ENCODE measurements at regions not wholly inside any gene's neighbourhood (a gene's known extent, or its start where the extent isn't known, plus 50 kb on each side); places are given as distances from the start of the nearest gene placed in this dataset.

GRCh38 chr16:26731729-26732128 lies 335.0 kb upstream of the C16orf82 start (continued):
- TF ChIP-seq CTCF (IDR thresholded peaks at IDR 0.05 in 2 of 3, conservative IDR thresholded peaks at IDR 0.05 in 1 of 3; ENCODE audit: borderline replicate concordance in 1 of 3, insufficient read depth in 1 of 3, low read depth in 2 of 3, low read length in 2 of 3) (no peak), RAD21 (IDR thresholded peaks at IDR 0.05; ENCODE audit: low read depth) (no peak), EZH2 (IDR thresholded peaks at IDR 0.05) (no peak), SP1 (IDR thresholded peaks at IDR 0.05; ENCODE audit: low read depth) (no peak), MAX (IDR thresholded peaks at IDR 0.05) (no peak), ZNF274 (IDR thresholded peaks at IDR 0.05; ENCODE audit: low read depth, low read length) (no peak), REST (IDR thresholded peaks at IDR 0.05; ENCODE audit: low read depth) (no peak), JUND (IDR thresholded peaks at IDR 0.05) (no peak), SRF (IDR thresholded peaks at IDR 0.05; ENCODE audit: low read depth) (no peak)

- no peak for ATAC-seq
- no peaks in the 10 kb centered on the region for H3K9me2 ChIP-seq (ENCODE audit: insufficient read depth)
- no peaks in the 10 kb centered on the region for H3K27me3 ChIP-seq (ENCODE audit: insufficient read depth, low read length)
- no peaks in the 10 kb centered on the region for H4K20me1 ChIP-seq (ENCODE audit: insufficient read depth)
- H3K36me3 ChIP-seq (ENCODE audit: control insufficient read depth in 1 of 2, insufficient read depth in 2 of 2, low read length in 2 of 2), result no peaks in the 10 kb centered on the region
- no peak overlapping the region for H3K4me3 ChIP-seq (replicated peaks in 1 of 2; ENCODE audit: low read depth in 1 of 2, low read length in 2 of 2)
- no TSS peak for BruUV-seq (replicated peaks)
- H3K27ac ChIP-seq (ENCODE audit: low read depth, low read length), result no peak overlapping the region
- ChIA-PET RAD21 (ENCODE audit: low non-redundant PET in 1 of 2, low total read pairs in 2 of 2, uncharacterized antibody in 2 of 2, unreplicated experiment in 2 of 2) (no interaction called here), CTCF (no interaction called here), POLR2A (no interaction called here)
- no peaks in the 10 kb centered on the region for H3K9me3 ChIP-seq (ENCODE audit: control insufficient read depth in 1 of 2, insufficient read depth in 1 of 2, low read depth in 1 of 2, low read length in 2 of 2)
- no peaks in the 10 kb centered on the region for H3K79me2 ChIP-seq (ENCODE audit: insufficient read depth, low read length)
- no peak overlapping the region for H2AFZ ChIP-seq (ENCODE audit: low read depth, low read length, poor library complexity, severe bottlenecking)
- no peaks in the 10 kb centered on the region for H3K4me1 ChIP-seq (ENCODE audit: control insufficient read depth in 1 of 2, insufficient read depth in 2 of 2, low read length in 2 of 2)
- no peak overlapping the region for H3K9ac ChIP-seq (ENCODE audit: low read length)
- TF ChIP-seq CBX3 (IDR thresholded peaks at IDR 0.05; ENCODE audit: low read depth) (no peak), YY1 (IDR thresholded peaks at IDR 0.05; ENCODE audit: extremely low read depth, insufficient replicate concordance, low read depth, low read length) (no peak), MAX (IDR thresholded peaks at IDR 0.05) (no peak), REST (IDR thresholded peaks at IDR 0.05; ENCODE audit: low read depth) (no peak), RAD21 (IDR thresholded peaks at IDR 0.05; ENCODE audit: low read depth) (no peak), ELF1 (IDR thresholded peaks at IDR 0.05; ENCODE audit: borderline replicate concordance, low read depth) (no peak), FOSL1 (IDR thresholded peaks at IDR 0.05; ENCODE audit: low read depth) (no peak), SRF (IDR thresholded peaks at IDR 0.05; ENCODE audit: low read depth) (no peak), CEBPB (IDR thresholded peaks at IDR 0.05; ENCODE audit: low read depth) (no peak), ATF3 (IDR thresholded peaks at IDR 0.05) (no peak), EZH2 (IDR thresholded peaks at IDR 0.05) (no peak), POLR2AphosphoS5 (IDR thresholded peaks at IDR 0.05; ENCODE audit: low read depth, low read length) (no peak)
- no peak overlapping the region for H3K4me2 ChIP-seq (ENCODE audit: low read length)
- intact Hi-C loops (cut with micrococcal nuclease), result no loop called here
- DNase-seq (ENCODE audit: low read depth, low spot score), result no peak
Observed at GRCh38 chr16:26733710-26734109, 333.0 kb upstream of the C16orf82 start.
